Ishikawa (cell line): ENCODE measurements at regions not wholly inside any gene's neighbourhood (a gene's known extent, or its start where the extent isn't known, plus 50 kb on each side); places are given as distances from the start of the nearest gene placed in this dataset.

Experiments used
- CEBPB ChIP-seq: IDR thresholded peaks from 2 replicates; pipeline ENCODE4 v1.6.1; 2012
- CREB1 ChIP-seq: IDR thresholded peaks from 2 replicates; pipeline ENCODE4 v1.6.1; 2012; ENCODE audit warnings: low read depth
- EGR1 ChIP-seq: IDR thresholded peaks from 2 replicates; pipeline ENCODE4 v1.6.1; 2012
- EP300 ChIP-seq: IDR thresholded peaks from 2 replicates; pipeline ENCODE4 v1.6.1; 2012; ENCODE audit warnings: borderline replicate concordance
- FOXM1 ChIP-seq: IDR thresholded peaks from 2 replicates; pipeline ENCODE4 v1.6.1; 2012; ENCODE audit warnings: low read depth, borderline replicate concordance
- NFIC ChIP-seq: IDR thresholded peaks from 2 replicates; pipeline ENCODE4 v1.6.1; 2012
- RAD21 ChIP-seq: IDR thresholded peaks from 2 replicates; pipeline ENCODE4 v1.6.1; 2012; ENCODE audit warnings: low read depth
- REST ChIP-seq: IDR thresholded peaks from 2 replicates; pipeline ENCODE4 v1.6.1; 2012; ENCODE audit warnings: low read depth, mild to moderate bottlenecking
- TAF1 ChIP-seq: IDR thresholded peaks from 2 replicates; pipeline ENCODE4 v1.6.1; 2012; ENCODE audit warnings: low read depth, mild to moderate bottlenecking
- TCF12 ChIP-seq: IDR thresholded peaks from 2 replicates; pipeline ENCODE4 v1.6.1; 2012; ENCODE audit warnings: low read depth
- TEAD4 ChIP-seq: IDR thresholded peaks from 2 replicates; pipeline ENCODE4 v1.6.1; 2012
- USF1 ChIP-seq: IDR thresholded peaks from 2 replicates; pipeline ENCODE4 v1.6.1; 2012
- YY1 ChIP-seq: IDR thresholded peaks from 2 replicates; pipeline ENCODE4 v1.6.1; 2012; ENCODE audit warnings: low read depth
- ZBTB7A ChIP-seq: IDR thresholded peaks from 2 replicates; pipeline ENCODE4 v1.6.1; 2012; ENCODE audit warnings: low read depth
- TF ChIP-seq, protein P1 (sequence below): IDR thresholded peaks from 2 replicates; pipeline ENCODE4 v1.6.1; 2012

GRCh38 chr10:128680116-128680515 lies 553.9 kb upstream of the MKI67 start:
- TF ChIP-seq ZBTB7A (no peak), FOXM1 (no peak), EGR1 (no peak), TEAD4 (no peak), CEBPB (no peak), REST (no peak), RAD21 (no peak), TCF12 (no peak), USF1 (no peak), TAF1 (no peak), CREB1 (no peak), NFIC (no peak), YY1 (no peak), EP300 (no peak)
- TF ChIP-seq, protein P1, sequence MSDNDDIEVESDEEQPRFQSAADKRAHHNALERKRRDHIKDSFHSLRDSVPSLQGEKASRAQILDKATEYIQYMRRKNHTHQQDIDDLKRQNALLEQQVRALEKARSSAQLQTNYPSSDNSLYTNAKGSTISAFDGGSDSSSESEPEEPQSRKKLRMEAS: no peak

DNA sequence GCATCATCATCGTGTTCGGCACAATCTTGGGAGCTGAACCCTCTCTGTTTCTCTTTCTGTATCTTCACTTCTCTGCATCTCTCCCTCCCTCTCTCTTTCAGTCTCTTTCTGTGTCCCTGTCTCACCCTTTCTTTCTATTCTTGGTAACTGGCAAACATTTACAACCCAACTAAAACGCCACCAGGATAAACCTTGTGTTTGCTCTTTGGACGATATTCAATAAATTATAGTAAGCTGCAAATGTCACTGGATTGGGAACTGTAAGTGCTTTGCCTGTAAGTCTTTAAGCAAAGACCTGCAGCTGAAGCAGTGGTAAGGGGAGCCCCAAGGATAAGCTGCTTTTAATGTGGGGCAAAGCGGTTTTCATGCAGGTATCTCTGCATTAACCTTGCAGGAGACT lies 558.0 kb upstream of the MKI67 start:
- TF ChIP-seq RAD21: no peak
- no peak for TF ChIP-seq TAF1
- TF ChIP-seq EP300: no peak
- no peak for TF ChIP-seq TCF12
- TF ChIP-seq CREB1: no peak
- no peak for TF ChIP-seq CEBPB
- TF ChIP-seq ZBTB7A: no peak
- no peak for TF ChIP-seq REST
- TF ChIP-seq, protein P1: no peak
- TF ChIP-seq EGR1: no peak
- no peak for TF ChIP-seq YY1
- TF ChIP-seq FOXM1: no peak
- no peak for TF ChIP-seq TEAD4
- TF ChIP-seq NFIC: no peak

- no peak for TF ChIP-seq CREB1
- no peak for TF ChIP-seq FOXM1
- TF ChIP-seq NFIC: no peak
Observed at GRCh38 chr10:128686630-128687278, 560.5 kb upstream of the MKI67 start.

GRCh38 chr10:128687408-128687807 lies 561.2 kb upstream of the MKI67 start:
- no peak for TF ChIP-seq NFIC
- no peak for TF ChIP-seq FOXM1
- TF ChIP-seq EP300: no peak
- no peak for TF ChIP-seq ZBTB7A
- TF ChIP-seq TCF12: no peak
- TF ChIP-seq TAF1: no peak
- TF ChIP-seq REST: no peak
- TF ChIP-seq CEBPB: no peak

- TF ChIP-seq RAD21: no peak
Observed at GRCh38 chr10:128687927-128688549, 561.8 kb upstream of the MKI67 start.
